ENCODE measurements at regions not wholly inside any gene's neighbourhood (a gene's known extent, or its start where the extent isn't known, plus 50 kb on each side); places are given as distances from the start of the nearest gene placed in this dataset.

GRCh38 chr5:124665035-124665434 lies 81.4 kb downstream of the ZNF608 start:
- no peak for DNase-seq (ENCODE audit: low spot score)
- ATAC-seq = no peak

- ATAC-seq (no peak), DNase-seq (ENCODE audit: low spot score) (no peak)
Observed at GRCh38 chr5:124664287-124664686, 82.2 kb downstream of the ZNF608 start.

- DNase-seq (ENCODE audit: low spot score) (no peak), ATAC-seq (peak; percentile 9)
Observed at GRCh38 chr5:124663101-124663506, 83.3 kb downstream of the ZNF608 start.

- no peak for DNase-seq (ENCODE audit: low spot score)
- ATAC-seq = peak; percentile 48
Observed at GRCh38 chr5:124662181-124662781, 84.2 kb downstream of the ZNF608 start.

GRCh38 chr5:124661317-124662141 lies 84.9 kb downstream of the ZNF608 start:
- DNase-seq (ENCODE audit: low spot score) (no peak), ATAC-seq (peak; percentile 85)

- ATAC-seq (no peak), DNase-seq (ENCODE audit: low spot score) (no peak)
Observed at GRCh38 chr5:124660229-124661093, 86.0 kb downstream of the ZNF608 start.

GRCh38 chr5:124659798-124660197 lies 86.6 kb downstream of the ZNF608 start:
- DNase-seq (ENCODE audit: low spot score) (no peak), ATAC-seq (no peak)

GRCh38 chr5:124658867-124659557 lies 87.4 kb downstream of the ZNF608 start:
- DNase-seq (ENCODE audit: low spot score) = no peak

GRCh38 chr5:124655921-124656511 lies 90.4 kb downstream of the ZNF608 start:
- DNase-seq (ENCODE audit: low spot score) (no peak), ATAC-seq (peak; percentile 36)

More at GRCh38 chr5:124658867-124659557, 87.4 kb downstream of the ZNF608 start:
- ATAC-seq = no peak

GRCh38 chr5:124655251-124655917 lies 91.1 kb downstream of the ZNF608 start:
- ATAC-seq = no peak
- no peak for DNase-seq (ENCODE audit: low spot score)

GRCh38 chr5:124654418-124654817 lies 92.0 kb downstream of the ZNF608 start:
- DNase-seq (ENCODE audit: low spot score) (no peak), ATAC-seq (no peak)

- ATAC-seq = no peak
- no peak for DNase-seq (ENCODE audit: low spot score)
Observed at GRCh38 chr5:124653666-124654065, 92.8 kb downstream of the ZNF608 start.

- ATAC-seq = no peak
- DNase-seq (ENCODE audit: low spot score) = no peak
Observed at GRCh38 chr5:124652892-124653441, 93.5 kb downstream of the ZNF608 start.

GRCh38 chr5:124652514-124652819 lies 94.0 kb downstream of the ZNF608 start:
- DNase-seq (ENCODE audit: low spot score) (no peak), ATAC-seq (no peak)

- peak; percentile 95 for ATAC-seq
- peak; percentile 79 for DNase-seq (ENCODE audit: low spot score)
Observed at GRCh38 chr5:124651663-124652513, 94.6 kb downstream of the ZNF608 start.

- no peak for DNase-seq (ENCODE audit: low spot score)
- peak; percentile 20 for ATAC-seq
Observed at GRCh38 chr5:124650951-124651662, 95.3 kb downstream of the ZNF608 start.

GRCh38 chr5:124650147-124650561 lies 96.3 kb downstream of the ZNF608 start:
- no peak for ATAC-seq

GRCh38 chr5:124649491-124650146 lies 96.8 kb downstream of the ZNF608 start:
- DNase-seq (ENCODE audit: low spot score) = peak; percentile 66
- ATAC-seq = peak; percentile 21

More at GRCh38 chr5:124650147-124650561, 96.3 kb downstream of the ZNF608 start:
- no peak for DNase-seq (ENCODE audit: low spot score)
